Keratinocyte (primary cell): ENCODE measurements at regions not wholly inside any gene's neighbourhood (a gene's known extent, or its start where the extent isn't known, plus 50 kb on each side); places are given as distances from the start of the nearest gene placed in this dataset.
A peak's percentile ranks its signal among the peaks of the same experiment; 100 is the strongest.

ENCODE experiments used
- DNase-seq: peaks from one replicate; pipeline ENCODE4 v3.0.0-alpha.2; 2011; ENCODE audit warnings: low read depth, missing footprints, low spot score
- FAIRE-seq: peaks from 2 replicates; lab custom pipeline; 2011; peaks lifted over from hg19 to GRCh38; lab: Jason Lieb, UNC
- H2AFZ ChIP-seq: 2 replicates; pipeline ENCODE4 v1.6.0; 2012; ENCODE audit warnings: low read length, control low read depth, inconsistent platforms; ENCODE audit not compliant: control insufficient read depth
- H3K27ac ChIP-seq: 2 replicates; pipeline ENCODE4 v1.5.1; 2011; ENCODE audit warnings: low read length; ENCODE audit not compliant: control insufficient read depth, insufficient read depth
- H3K27me3 ChIP-seq: 3 replicates; pipeline ENCODE4 v1.6.0; 2011; ENCODE audit warnings: low read length; ENCODE audit not compliant: control insufficient read depth, insufficient read depth; ENCODE audit errors: extremely low read depth
- H3K36me3 ChIP-seq, 2 experiments: 2 replicates in 1 of 2; 3 replicates in 1 of 2; pipeline ENCODE4 v1.5.1; 2011; ENCODE audit warnings: low read length in 2 of 2, mild to moderate bottlenecking in 1 of 2; ENCODE audit not compliant: control insufficient read depth in 2 of 2, insufficient read depth in 2 of 2; ENCODE audit errors: extremely low read depth in 1 of 2
- H3K4me1 ChIP-seq: 3 replicates; pipeline ENCODE4 v1.5.1; 2011; ENCODE audit warnings: low read length; ENCODE audit not compliant: control insufficient read depth, insufficient read depth; ENCODE audit errors: extremely low read depth
- H3K4me2 ChIP-seq: 3 replicates; pipeline ENCODE4 v1.6.0; 2011; ENCODE audit warnings: low read depth, low read length; ENCODE audit not compliant: control insufficient read depth, insufficient read depth; ENCODE audit errors: extremely low read depth
- H3K4me3 ChIP-seq, 3 experiments: fragments of 200-600 bp in 1 of 3; sonication (generic) in 1 of 3; 2 replicates in 2 of 3; 3 replicates in 1 of 3; pipeline ENCODE4 v1.5.1; 2011 to 2016; ENCODE audit warnings: low read length in 3 of 3, mild to moderate bottlenecking in 3 of 3, control low read depth in 2 of 3, inconsistent platforms in 1 of 3, low read depth in 1 of 3, mixed read lengths in 1 of 3, mixed run types in 1 of 3, moderate library complexity in 1 of 3; ENCODE audit not compliant: control insufficient read depth in 2 of 3, insufficient read depth in 2 of 3; ENCODE audit errors: extremely low read depth in 1 of 3
- H3K79me2 ChIP-seq: 2 replicates; pipeline ENCODE4 v1.6.0; 2012; ENCODE audit warnings: low read length; ENCODE audit not compliant: control insufficient read depth, insufficient read depth
- H3K9ac ChIP-seq: 3 replicates; pipeline ENCODE4 v1.6.0; 2011; ENCODE audit warnings: low read length; ENCODE audit not compliant: control insufficient read depth, insufficient read depth; ENCODE audit errors: extremely low read depth
- H3K9me1 ChIP-seq: 3 replicates; pipeline ENCODE4 v1.6.0; 2011; ENCODE audit warnings: low read length; ENCODE audit not compliant: control insufficient read depth, insufficient read depth; ENCODE audit errors: extremely low read depth
- H3K9me3 ChIP-seq: 2 replicates; pipeline ENCODE4 v1.5.1; 2012; ENCODE audit warnings: low read depth, low read length; ENCODE audit not compliant: control insufficient read depth
- H4K20me1 ChIP-seq: 3 replicates; pipeline ENCODE4 v1.6.0; 2011; ENCODE audit warnings: low read length; ENCODE audit not compliant: control insufficient read depth, insufficient read depth; ENCODE audit errors: extremely low read depth
- EZH2 ChIP-seq: IDR thresholded peaks from one replicate; pipeline ENCODE4 v1.6.1; 2012; ENCODE audit warnings: inconsistent platforms, mild to moderate bottlenecking, low read length, moderate library complexity
- dilution Hi-C: fragments of 300-500 bp; cut with MboI; formaldehyde crosslinking; loops from one replicate; pipeline ENCODE4 v1.7.0; 2020; ENCODE audit warnings: low sequenced_read_pairs; ENCODE audit not compliant: extremely low pct_ligation_motif_present
- TF ChIP-seq, protein P1 (sequence below), 3 experiments: IDR thresholded peaks in 1 of 3; conservative IDR thresholded peaks in 1 of 3; optimal IDR thresholded peaks in 1 of 3; 2 replicates in 2 of 3; 3 replicates in 1 of 3; pipeline versions ENCODE3 to v1.5.1; 2011; ENCODE audit warnings: low read length in 3 of 3, mild to moderate bottlenecking in 3 of 3, moderate library complexity in 2 of 3, control low read depth in 1 of 3, inconsistent platforms in 1 of 3; ENCODE audit not compliant: insufficient read depth in 2 of 3; ENCODE audit errors: extremely low read depth in 1 of 3

- H3K9me3 ChIP-seq = no peaks in the 10 kb centered on the region
- peak overlapping the region in 2 of 3 experiments; percentile 18 to 59 for H3K4me3 ChIP-seq
- no peak for TF ChIP-seq EZH2
- TF ChIP-seq, protein P1, sequence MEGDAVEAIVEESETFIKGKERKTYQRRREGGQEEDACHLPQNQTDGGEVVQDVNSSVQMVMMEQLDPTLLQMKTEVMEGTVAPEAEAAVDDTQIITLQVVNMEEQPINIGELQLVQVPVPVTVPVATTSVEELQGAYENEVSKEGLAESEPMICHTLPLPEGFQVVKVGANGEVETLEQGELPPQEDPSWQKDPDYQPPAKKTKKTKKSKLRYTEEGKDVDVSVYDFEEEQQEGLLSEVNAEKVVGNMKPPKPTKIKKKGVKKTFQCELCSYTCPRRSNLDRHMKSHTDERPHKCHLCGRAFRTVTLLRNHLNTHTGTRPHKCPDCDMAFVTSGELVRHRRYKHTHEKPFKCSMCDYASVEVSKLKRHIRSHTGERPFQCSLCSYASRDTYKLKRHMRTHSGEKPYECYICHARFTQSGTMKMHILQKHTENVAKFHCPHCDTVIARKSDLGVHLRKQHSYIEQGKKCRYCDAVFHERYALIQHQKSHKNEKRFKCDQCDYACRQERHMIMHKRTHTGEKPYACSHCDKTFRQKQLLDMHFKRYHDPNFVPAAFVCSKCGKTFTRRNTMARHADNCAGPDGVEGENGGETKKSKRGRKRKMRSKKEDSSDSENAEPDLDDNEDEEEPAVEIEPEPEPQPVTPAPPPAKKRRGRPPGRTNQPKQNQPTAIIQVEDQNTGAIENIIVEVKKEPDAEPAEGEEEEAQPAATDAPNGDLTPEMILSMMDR (optimal IDR thresholded peaks at IDR 0.05 in 1 of 3, IDR thresholded peaks at IDR 0.05 in 1 of 3, conservative IDR thresholded peaks at IDR 0.05 in 1 of 3; ENCODE audit: extremely low read depth in 1 of 3, insufficient read depth in 2 of 3, low read length in 3 of 3) = no peak
- FAIRE-seq = peak; percentile 94
- no peaks in the 10 kb centered on the region for H3K79me2 ChIP-seq
- H2AFZ ChIP-seq = no peak overlapping the region
- H3K36me3 ChIP-seq = peaks cover 0 to 2% of the 10 kb centered on the region in 2 experiments
- peak; percentile 86 for DNase-seq
- H3K27ac ChIP-seq = peak overlapping the region; percentile 75
- no peaks in the 10 kb centered on the region for H3K9me1 ChIP-seq
- dilution Hi-C loops = no loop called here
- H3K27me3 ChIP-seq = no peaks in the 10 kb centered on the region
- H3K9ac ChIP-seq = peak overlapping the region; percentile 35
- peaks cover 18% of the 10 kb centered on the region for H3K4me1 ChIP-seq
- no peaks in the 10 kb centered on the region for H4K20me1 ChIP-seq
- peak overlapping the region; percentile 84 for H3K4me2 ChIP-seq
These were observed 55.3 kb upstream of the POU4F3 start for GRCh38 chr5:146283344-146283761.

- Histone ChIP-seq H4K20me1 (no peaks in the 10 kb centered on the region), H3K4me1 (peaks cover 18% of the 10 kb centered on the region), H3K4me2 (peak overlapping the region; percentile 84), H3K9me3 (no peaks in the 10 kb centered on the region), H3K9ac (peak overlapping the region; percentile 35), H3K4me3 (peak overlapping the region in 2 of 3 experiments; percentile 18 to 59), H3K36me3 (peaks cover 0 to 2% of the 10 kb centered on the region in 2 experiments), H3K27me3 (no peaks in the 10 kb centered on the region), H3K27ac (peak overlapping the region; percentile 75), H2AFZ (no peak overlapping the region), H3K79me2 (no peaks in the 10 kb centered on the region), H3K9me1 (no peaks in the 10 kb centered on the region)
- DNase-seq (peak; percentile 25), FAIRE-seq (peak; percentile 89)
- no peak for TF ChIP-seq EZH2
- TF ChIP-seq, protein P1 (optimal IDR thresholded peaks at IDR 0.05 in 1 of 3, IDR thresholded peaks at IDR 0.05 in 1 of 3, conservative IDR thresholded peaks at IDR 0.05 in 1 of 3; ENCODE audit: extremely low read depth in 1 of 3, insufficient read depth in 2 of 3, low read length in 3 of 3) = no peak
- dilution Hi-C loops = no loop called here
These were observed 54.6 kb upstream of the POU4F3 start for GRCh38 chr5:146284016-146284415.
